Endothelial cell of umbilical vein (primary cell): ENCODE measurements at regions not wholly inside any gene's neighbourhood (a gene's known extent, or its start where the extent isn't known, plus 50 kb on each side); places are given as distances from the start of the nearest gene placed in this dataset.

ENCODE experiments used
- BruUV-seq: library from RNA; stranded (reverse); fragments of 400-500 nt; replicated peaks from 2 replicates; lab custom pipeline; 2021; lab: Mats Ljungman, UMichigan
- CTCF ChIA-PET: fragments of 300-600, 350-600 bp; sonication (Branson Sonifier 250); formaldehyde crosslinking; loops from one replicate; lab custom pipeline; 2021; ENCODE audit warnings: antibody characterized with exemption, inconsistent platforms; lab: Charles Lee
- POLR2A ChIA-PET: fragments of 300-600, 350-600 bp; sonication (Branson Sonifier 250); formaldehyde crosslinking; loops from one replicate; lab custom pipeline; 2021; ENCODE audit warnings: antibody characterized with exemption, inconsistent platforms; lab: Charles Lee
- DNase-seq: peaks from one replicate; pipeline ENCODE4 v3.0.0-alpha.2; 2011; ENCODE audit warnings: low read depth, low spot score
- FAIRE-seq: peaks from 2 replicates; lab custom pipeline; 2011; peaks lifted over from hg19 to GRCh38; lab: Jason Lieb, UNC
- H2AFZ ChIP-seq: 2 replicates; pipeline ENCODE4 v1.6.0; 2012; ENCODE audit warnings: low read depth, low read length, control low read depth, inconsistent platforms
- H3K27ac ChIP-seq: 2 replicates; pipeline ENCODE4 v1.5.1; 2011; ENCODE audit warnings: low read depth, mild to moderate bottlenecking, control low read depth, low read length, moderate library complexity; ENCODE audit not compliant: insufficient read depth
- H3K27me3 ChIP-seq, 2 experiments: 2 replicates each; pipeline versions ENCODE4 v1.6.0 to v1.6.1; 2011; ENCODE audit warnings: low read length in 2 of 2, mixed read lengths in 1 of 2; ENCODE audit not compliant: control insufficient read depth in 2 of 2, insufficient read depth in 2 of 2
- H3K36me3 ChIP-seq, 2 experiments: 2 replicates in 1 of 2; 3 replicates in 1 of 2; pipeline ENCODE4 v1.5.1; 2011; ENCODE audit warnings: low read length in 2 of 2, mild to moderate bottlenecking in 1 of 2, moderate library complexity in 1 of 2; ENCODE audit not compliant: control insufficient read depth in 2 of 2, insufficient read depth in 2 of 2; ENCODE audit errors: extremely low read depth in 1 of 2
- H3K4me1 ChIP-seq: 3 replicates; pipeline ENCODE4 v1.5.1; 2011; ENCODE audit warnings: mild to moderate bottlenecking, low read length; ENCODE audit not compliant: control insufficient read depth, insufficient read depth; ENCODE audit errors: extremely low read depth
- H3K4me2 ChIP-seq: 2 replicates; pipeline ENCODE4 v1.6.1; 2011; ENCODE audit warnings: low read length, control low read depth, mixed read lengths; ENCODE audit not compliant: insufficient read depth
- H3K4me3 ChIP-seq, 3 experiments: fragments of 200-600 bp in 1 of 3; sonication (generic), shearing (Covaris generic) in 1 of 3; replicated peaks in 1 of 3; 2 replicates each; pipeline ENCODE4 v1.5.1; 2011 to 2016; ENCODE audit warnings: control low read depth in 3 of 3, low read length in 3 of 3, mild to moderate bottlenecking in 2 of 3, inconsistent platforms in 1 of 3, low read depth in 1 of 3, moderate library complexity in 1 of 3; ENCODE audit not compliant: insufficient read depth in 1 of 3
- H3K79me2 ChIP-seq: 2 replicates; pipeline ENCODE4 v1.6.0; 2012; ENCODE audit warnings: low read length, inconsistent platforms; ENCODE audit not compliant: control insufficient read depth, insufficient read depth
- H3K9ac ChIP-seq: replicated peaks from 2 replicates; pipeline ENCODE3; 2011; ENCODE audit warnings: low read length, control low read depth; ENCODE audit not compliant: insufficient read depth; ENCODE audit errors: extremely low read depth
- H3K9me1 ChIP-seq: replicated peaks from 3 replicates; pipeline ENCODE4 v1.6.0; 2011; ENCODE audit warnings: mild to moderate bottlenecking, low read length; ENCODE audit not compliant: control insufficient read depth, insufficient read depth; ENCODE audit errors: extremely low read depth
- H3K9me3 ChIP-seq: replicated peaks from 2 replicates; pipeline ENCODE4 v1.5.1; 2012; ENCODE audit warnings: low read length, inconsistent platforms; ENCODE audit not compliant: control insufficient read depth, insufficient read depth
- H4K20me1 ChIP-seq: replicated peaks from 2 replicates; pipeline ENCODE3; 2011; ENCODE audit warnings: mild to moderate bottlenecking, low read length; ENCODE audit not compliant: control insufficient read depth, insufficient read depth; ENCODE audit errors: extremely low read depth
- CTCF ChIP-seq, 2 donors: IDR thresholded peaks; 1 replicate in 1 of 2; 2 replicates in 1 of 2; pipeline ENCODE4 v1.5.1; 2011; ENCODE audit warnings: low read length in 2 of 2, mild to moderate bottlenecking in 2 of 2, moderate library complexity in 2 of 2, control low read depth in 1 of 2, inconsistent platforms in 1 of 2, low read depth in 1 of 2; ENCODE audit not compliant: insufficient read depth in 1 of 2; ENCODE audit errors: extremely low read depth in 1 of 2
- EZH2 ChIP-seq: IDR thresholded peaks from 2 replicates; pipeline ENCODE4 v1.6.1; 2012; ENCODE audit warnings: borderline replicate concordance, low read depth, mild to moderate bottlenecking, moderate library complexity, low read length, inconsistent platforms; ENCODE audit not compliant: severe bottlenecking
- FOS ChIP-seq: IDR thresholded peaks from 2 replicates; pipeline ENCODE4 v1.6.1; 2011; ENCODE audit warnings: mild to moderate bottlenecking, low read length, moderate library complexity, borderline replicate concordance; ENCODE audit not compliant: insufficient read depth
- GATA2 ChIP-seq: IDR thresholded peaks from 2 replicates; pipeline ENCODE4 v1.7.0; 2011; ENCODE audit warnings: low read depth, mild to moderate bottlenecking, moderate library complexity, mixed read lengths, low read length; ENCODE audit not compliant: insufficient read length, insufficient read depth
- JUN ChIP-seq: IDR thresholded peaks from 2 replicates; pipeline ENCODE4 v1.6.1; 2011; ENCODE audit warnings: borderline replicate concordance, low read depth; ENCODE audit not compliant: insufficient read length, insufficient read depth
- MAX ChIP-seq: IDR thresholded peaks from 2 replicates; pipeline ENCODE4 v1.6.1; 2011; ENCODE audit not compliant: insufficient read depth, insufficient read length
- MYC ChIP-seq: IDR thresholded peaks from one replicate; pipeline ENCODE4 v1.6.1; 2011; ENCODE audit warnings: mild to moderate bottlenecking, low read depth, low read length
- POLR2A ChIP-seq: IDR thresholded peaks from 2 replicates; pipeline ENCODE4 v1.6.1; 2012; ENCODE audit warnings: low read depth, mild to moderate bottlenecking, control low read depth, low read length
- POLR2AphosphoS5 ChIP-seq: IDR thresholded peaks from 2 replicates; pipeline ENCODE4 v1.6.1; 2012; ENCODE audit warnings: low read depth, mild to moderate bottlenecking, control low read depth, low read length, moderate library complexity; ENCODE audit not compliant: insufficient read depth
- dilution Hi-C: fragments of 300-500 bp; cut with MboI; formaldehyde crosslinking; loops from one replicate; pipeline ENCODE4 v1.15.0; 2019; ENCODE audit warnings: low sequenced_read_pairs; ENCODE audit not compliant: extremely low pct_ligation_motif_present
- intact Hi-C: fragments of 100-400 bp; cut with micrococcal nuclease; formaldehyde crosslinking; loops from one replicate; pipeline ENCODE4 v1.10.0; 2022

- Histone ChIP-seq H3K4me3 (no peak overlapping the region), H3K9ac (no peak overlapping the region), H3K9me3 (no peaks in the 10 kb centered on the region), H3K9me1 (no peaks in the 10 kb centered on the region), H3K27ac (no peak overlapping the region), H3K4me2 (no peak overlapping the region), H2AFZ (no peak overlapping the region), H3K79me2 (no peaks in the 10 kb centered on the region), H3K4me1 (no peaks in the 10 kb centered on the region), H4K20me1 (no peaks in the 10 kb centered on the region), H3K27me3 (no peaks in the 10 kb centered on the region), H3K36me3 (no peaks in the 10 kb centered on the region)
- FAIRE-seq (no peak), DNase-seq (no peak)
- intact Hi-C loops (no loop called here), dilution Hi-C loops (no loop called here)
- no TSS peak for BruUV-seq
- CTCF ChIA-PET = no interaction called here
- TF ChIP-seq POLR2AphosphoS5 = no peak
- no peak for TF ChIP-seq MAX
- no peak for TF ChIP-seq MYC
- TF ChIP-seq POLR2A = no peak
- TF ChIP-seq JUN = no peak
- no peak for TF ChIP-seq FOS
- TF ChIP-seq GATA2 = no peak
- TF ChIP-seq EZH2 = no peak
- TF ChIP-seq CTCF (IDR thresholded peaks at IDR 0.05; ENCODE audit: extremely low read depth in 1 of 2, insufficient read depth in 1 of 2, low read depth in 1 of 2, low read length in 2 of 2) = no peak
- POLR2A ChIA-PET = no interaction called here
These were observed 64.4 kb upstream of the DUSP22 start for GRCh38 chr6:227812-228338.
